GM18502 (cell line): ENCODE measurements at regions not wholly inside any gene's neighbourhood (a gene's known extent, or its start where the extent isn't known, plus 50 kb on each side); places are given as distances from the start of the nearest gene placed in this dataset.
"Not testable (repeated sequence)": the region's sequence is repeated elsewhere in the genome, so short reads cannot be mapped to it uniquely, and the experiment has no call there.

ENCODE experiments used
- ATAC-seq: cut with Tn5 transposase; IDR thresholded peaks from one replicate; pipeline ENCODE4 v1.9.1; 2021; ENCODE audit warnings: mild to moderate bottlenecking; ENCODE audit not compliant: unreplicated experiment, poor library complexity

GRCh38 chr17:70668938-70669778 lies 499.8 kb downstream of the KCNJ2 start:
- ATAC-seq, result no peak

GRCh38 chr17:70674061-70674460 lies 504.7 kb downstream of the KCNJ2 start:
- ATAC-seq, result no peak

GRCh38 chr17:70675070-70675590 lies 505.8 kb downstream of the KCNJ2 start:
- ATAC-seq, result no peak

- no peak for ATAC-seq
Observed at GRCh38 chr17:70677783-70678647, 508.7 kb downstream of the KCNJ2 start.

GRCh38 chr17:70678889-70679288 lies 509.6 kb downstream of the KCNJ2 start:
- no peak for ATAC-seq

- no peak for ATAC-seq
Observed at GRCh38 chr17:70683936-70684335, 514.6 kb downstream of the KCNJ2 start.

GRCh38 chr17:70687421-70687820 lies 518.1 kb downstream of the KCNJ2 start:
- no peak for ATAC-seq

- no peak for ATAC-seq
Observed at GRCh38 chr17:70691150-70691549, 521.8 kb downstream of the KCNJ2 start.

GRCh38 chr17:70699408-70699807 lies 530.1 kb downstream of the KCNJ2 start:
- ATAC-seq, result no peak

GRCh38 chr17:70702683-70703255 lies 533.4 kb downstream of the KCNJ2 start:
- ATAC-seq, result no peak

- no peak for ATAC-seq
Observed at GRCh38 chr17:70709596-70709995, 540.3 kb downstream of the KCNJ2 start.

GRCh38 chr17:70713694-70714093 lies 544.4 kb downstream of the KCNJ2 start:
- ATAC-seq, result no peak

GRCh38 chr17:70716551-70716950 lies 547.2 kb downstream of the KCNJ2 start:
- ATAC-seq, result no peak

GRCh38 chr17:70717042-70717441 lies 547.7 kb downstream of the KCNJ2 start:
- no peak for ATAC-seq

- no peak for ATAC-seq
Observed at GRCh38 chr17:70736375-70736957, 567.1 kb downstream of the KCNJ2 start.

GRCh38 chr17:70739065-70739464 lies 569.7 kb downstream of the KCNJ2 start:
- no peak for ATAC-seq

GRCh38 chr17:70746574-70746973 lies 577.2 kb downstream of the KCNJ2 start:
- ATAC-seq, result not testable (repeated sequence)

GRCh38 chr17:70750983-70751382 lies 581.7 kb downstream of the KCNJ2 start:
- no peak for ATAC-seq

- not testable (repeated sequence) for ATAC-seq
Observed at GRCh38 chr17:70752461-70752860, 583.1 kb downstream of the KCNJ2 start.

GRCh38 chr17:70752966-70753467 lies 583.7 kb downstream of the KCNJ2 start:
- no peak for ATAC-seq
